WTC11 (cell line): ENCODE measurements at regions not wholly inside any gene's neighbourhood (a gene's known extent, or its start where the extent isn't known, plus 50 kb on each side); places are given as distances from the start of the nearest gene placed in this dataset.

Experiments
- ATAC-seq: fragments of 200-7000 bp; cut with Tn5 transposase; 2 replicates; pipeline ENCODE4 v1.10.0; 2021; ENCODE audit warnings: mild to moderate bottlenecking, moderate library complexity
- CTCF ChIA-PET: fragments of 300-600 bp; sonication (Branson Sonifier 250); formaldehyde crosslinking; loops from one replicate; lab custom pipeline; 2021; ENCODE audit warnings: antibody characterized with exemption; lab: Charles Lee
- POLR2A ChIA-PET: fragments of 350-600 bp; sonication (Branson Sonifier 250); formaldehyde crosslinking; loops from one replicate; lab custom pipeline; 2021; ENCODE audit warnings: antibody characterized with exemption; lab: Charles Lee
- DNase-seq: peaks from one replicate; pipeline ENCODE4 v3.0.0; 2021; ENCODE audit warnings: low spot score
- H3K27ac Mint-ChIP-seq: 2 replicates; pipeline ENCODE4 v1.8.0; 2021; ENCODE audit warnings: mixed read lengths
- H3K27me3 Mint-ChIP-seq: 2 replicates; pipeline ENCODE4 v1.8.0; 2021; ENCODE audit warnings: low read depth, mild to moderate bottlenecking, moderate library complexity, mixed read lengths
- H3K36me3 Mint-ChIP-seq: 2 replicates; pipeline ENCODE4 v1.8.0; 2021; ENCODE audit warnings: mixed read lengths
- H3K4me1 Mint-ChIP-seq: 2 replicates; pipeline ENCODE4 v1.8.0; 2022; ENCODE audit warnings: mixed read lengths
- H3K4me3 Mint-ChIP-seq: 2 replicates; pipeline ENCODE4 v1.8.0; 2021; ENCODE audit warnings: mild to moderate bottlenecking, moderate library complexity, mixed read lengths
- H3K9me3 Mint-ChIP-seq: 2 replicates; pipeline ENCODE4 v1.8.0; 2021; ENCODE audit warnings: mixed read lengths
- AFF4 ChIP-seq: sonication (generic); formaldehyde crosslinking; IDR thresholded peaks from 2 replicates; pipeline ENCODE4 v1.8.1; 2023; ENCODE audit warnings: mild to moderate bottlenecking, missing genetic modification reagents, borderline replicate concordance
- ELF4 ChIP-seq: sonication (generic); formaldehyde crosslinking; IDR thresholded peaks from 2 replicates; pipeline ENCODE4 v1.8.1; 2022; ENCODE audit warnings: low read depth, mild to moderate bottlenecking, moderate library complexity, missing genetic modification reagents
- GTF2I ChIP-seq: fragments of 250-450 bp; sonication (Bioruptor Pico); conservative IDR thresholded peaks from 2 replicates; pipeline ENCODE4 v1.4.0; 2021; ENCODE audit warnings: mild to moderate bottlenecking
- MYBL2 ChIP-seq: sonication (generic); formaldehyde crosslinking; IDR thresholded peaks from 2 replicates; pipeline ENCODE4 v1.8.1; 2023; ENCODE audit warnings: mild to moderate bottlenecking, moderate library complexity, missing genetic modification reagents
- NFYB ChIP-seq: sonication (generic); formaldehyde crosslinking; conservative IDR thresholded peaks from 2 replicates; pipeline ENCODE4 v1.8.0; 2022; ENCODE audit warnings: low read depth, missing genetic modification reagents
- OVOL2 ChIP-seq: fragments of 250-450 bp; sonication (Bioruptor Pico); IDR thresholded peaks from 2 replicates; pipeline ENCODE4 v1.9.0; 2021; ENCODE audit warnings: mild to moderate bottlenecking, borderline replicate concordance
- RELA ChIP-seq: sonication (generic); formaldehyde crosslinking; IDR thresholded peaks from 2 replicates; pipeline ENCODE4 v1.8.1; 2022; ENCODE audit warnings: missing genetic modification reagents, mild to moderate bottlenecking, borderline replicate concordance
- SMAD4 ChIP-seq: sonication (generic); formaldehyde crosslinking; IDR thresholded peaks from 2 replicates; pipeline ENCODE4 v1.8.0; 2022; ENCODE audit warnings: mild to moderate bottlenecking, missing genetic modification reagents
- USF1 ChIP-seq: sonication (generic); formaldehyde crosslinking; IDR thresholded peaks from 2 replicates; pipeline ENCODE4 v1.8.0; 2022; ENCODE audit warnings: mild to moderate bottlenecking, missing genetic modification reagents
- ZBTB21 ChIP-seq: sonication (generic); formaldehyde crosslinking; IDR thresholded peaks from 2 replicates; pipeline ENCODE4 v1.8.1; 2023; ENCODE audit warnings: mild to moderate bottlenecking, missing genetic modification reagents, borderline replicate concordance
- ZNF396 ChIP-seq: fragments of 250-450 bp; sonication (Bioruptor Pico); IDR thresholded peaks from 2 replicates; pipeline ENCODE4 v1.8.0; 2021; ENCODE audit warnings: mild to moderate bottlenecking, moderate library complexity, borderline replicate concordance
- ZNF423 ChIP-seq: fragments of 250-450 bp; sonication (Bioruptor Pico); IDR thresholded peaks from 2 replicates; pipeline ENCODE4 v2.1.2; 2022; ENCODE audit warnings: mild to moderate bottlenecking, moderate library complexity
- TF ChIP-seq, protein P1 (sequence below): sonication (generic); formaldehyde crosslinking; IDR thresholded peaks from 2 replicates; pipeline ENCODE4 v1.8.1; 2022; ENCODE audit warnings: mild to moderate bottlenecking, missing genetic modification reagents, moderate library complexity, borderline replicate concordance
- TF ChIP-seq, protein P2 (sequence below): sonication (generic); formaldehyde crosslinking; IDR thresholded peaks from 2 replicates; pipeline ENCODE4 v1.8.0; 2022; ENCODE audit warnings: mild to moderate bottlenecking, missing genetic modification reagents
- TF ChIP-seq, protein P3 (sequence below): sonication (generic); formaldehyde crosslinking; IDR thresholded peaks from 2 replicates; pipeline ENCODE4 v1.8.1; 2022; ENCODE audit warnings: missing genetic modification reagents, borderline replicate concordance

DNA sequence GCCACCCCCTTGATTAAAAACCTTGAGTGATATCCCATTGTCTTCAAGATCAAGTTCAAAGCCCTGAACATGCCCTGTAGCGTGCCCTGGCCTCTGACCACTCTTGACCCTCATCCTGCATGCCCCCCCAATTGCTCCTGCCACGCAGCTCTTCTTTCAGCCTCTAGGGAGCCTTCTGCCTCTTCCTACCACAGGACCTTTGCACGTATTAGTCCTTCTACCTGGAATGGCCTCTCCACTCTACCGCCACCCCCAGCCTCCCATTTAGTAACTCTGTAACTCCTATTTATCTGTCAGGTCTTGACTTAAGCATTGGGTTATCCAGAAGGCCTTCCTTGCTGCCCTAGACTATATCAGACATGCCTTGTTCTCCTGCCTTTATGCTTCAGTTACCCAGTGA, 203.6 kb downstream of the TRIM29 start:
- TF ChIP-seq RELA (CRISPR knock-in tag): no peak
- peak; percentile 92 for TF ChIP-seq GTF2I (CRISPR knock-in tag)
- no peak overlapping the region for H3K27ac Mint-ChIP-seq
- H3K36me3 Mint-ChIP-seq: no peaks in the 10 kb centered on the region
- peaks cover 40% of the 10 kb centered on the region for H3K4me1 Mint-ChIP-seq
- POLR2A ChIA-PET: no interaction called here
- CTCF ChIA-PET: interaction anchor here (1.2 to 1.5 kb wide), 2 partner anchors 174 to 252 kb away, joined by 3 to 6 read pairs; no protein-coding TSS in a partner anchor
- peaks cover 9% of the 10 kb centered on the region for H3K27me3 Mint-ChIP-seq
- ATAC-seq: no peak
- peaks cover 12% of the 10 kb centered on the region for H3K9me3 Mint-ChIP-seq
- no peak overlapping the region for H3K4me3 Mint-ChIP-seq
- DNase-seq: no peak

GRCh38 chr11:119933584-119933983, 204.3 kb downstream of the TRIM29 start:
- no peak for DNase-seq
- no peak overlapping the region for H3K4me3 Mint-ChIP-seq
- 0 out of 2 replicates have a peak, but pooled peaks have one; percentile 27 for TF ChIP-seq ZNF423 (CRISPR knock-in tag)
- no peak for TF ChIP-seq GTF2I (CRISPR knock-in tag)
- H3K9me3 Mint-ChIP-seq: peaks cover 12% of the 10 kb centered on the region
- H3K27me3 Mint-ChIP-seq: peaks cover 9% of the 10 kb centered on the region
- ChIA-PET POLR2A (no interaction called here), CTCF (no interaction called here)
- no peak overlapping the region for H3K27ac Mint-ChIP-seq
- no peak for ATAC-seq
- H3K4me1 Mint-ChIP-seq: peaks cover 38% of the 10 kb centered on the region
- H3K36me3 Mint-ChIP-seq: no peaks in the 10 kb centered on the region

- ChIA-PET POLR2A (no interaction called here), CTCF (no interaction called here)
- TF ChIP-seq MYBL2 (CRISPR knock-in tag) (no peak), USF1 (no peak), AFF4 (CRISPR knock-in tag) (no peak), OVOL2 (no peak), SMAD4 (CRISPR knock-in tag) (no peak), ELF4 (CRISPR knock-in tag) (no peak), ZBTB21 (CRISPR knock-in tag) (no peak), ZNF396 (no peak), NFYB (CRISPR knock-in tag) (no peak)
- TF ChIP-seq, protein P1, sequence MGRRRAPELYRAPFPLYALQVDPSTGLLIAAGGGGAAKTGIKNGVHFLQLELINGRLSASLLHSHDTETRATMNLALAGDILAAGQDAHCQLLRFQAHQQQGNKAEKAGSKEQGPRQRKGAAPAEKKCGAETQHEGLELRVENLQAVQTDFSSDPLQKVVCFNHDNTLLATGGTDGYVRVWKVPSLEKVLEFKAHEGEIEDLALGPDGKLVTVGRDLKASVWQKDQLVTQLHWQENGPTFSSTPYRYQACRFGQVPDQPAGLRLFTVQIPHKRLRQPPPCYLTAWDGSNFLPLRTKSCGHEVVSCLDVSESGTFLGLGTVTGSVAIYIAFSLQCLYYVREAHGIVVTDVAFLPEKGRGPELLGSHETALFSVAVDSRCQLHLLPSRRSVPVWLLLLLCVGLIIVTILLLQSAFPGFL: no peak
- TF ChIP-seq, protein P2, sequence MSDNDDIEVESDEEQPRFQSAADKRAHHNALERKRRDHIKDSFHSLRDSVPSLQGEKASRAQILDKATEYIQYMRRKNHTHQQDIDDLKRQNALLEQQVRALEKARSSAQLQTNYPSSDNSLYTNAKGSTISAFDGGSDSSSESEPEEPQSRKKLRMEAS (CRISPR knock-in tag): no peak
- TF ChIP-seq, protein P3, sequence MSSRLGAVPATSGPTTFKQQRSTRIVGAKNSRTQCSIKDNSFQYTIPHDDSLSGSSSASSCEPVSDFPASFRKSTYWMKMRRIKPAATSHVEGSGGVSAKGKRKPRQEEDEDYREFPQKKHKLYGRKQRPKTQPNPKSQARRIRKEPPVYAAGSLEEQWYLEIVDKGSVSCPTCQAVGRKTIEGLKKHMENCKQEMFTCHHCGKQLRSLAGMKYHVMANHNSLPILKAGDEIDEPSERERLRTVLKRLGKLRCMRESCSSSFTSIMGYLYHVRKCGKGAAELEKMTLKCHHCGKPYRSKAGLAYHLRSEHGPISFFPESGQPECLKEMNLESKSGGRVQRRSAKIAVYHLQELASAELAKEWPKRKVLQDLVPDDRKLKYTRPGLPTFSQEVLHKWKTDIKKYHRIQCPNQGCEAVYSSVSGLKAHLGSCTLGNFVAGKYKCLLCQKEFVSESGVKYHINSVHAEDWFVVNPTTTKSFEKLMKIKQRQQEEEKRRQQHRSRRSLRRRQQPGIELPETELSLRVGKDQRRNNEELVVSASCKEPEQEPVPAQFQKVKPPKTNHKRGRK (CRISPR knock-in tag): no peak
- Mint-ChIP-seq H3K9me3 (peaks cover 12% of the 10 kb centered on the region), H3K27me3 (peaks cover 14% of the 10 kb centered on the region), H3K36me3 (no peaks in the 10 kb centered on the region), H3K4me3 (no peak overlapping the region), H3K27ac (no peak overlapping the region), H3K4me1 (peaks cover 36% of the 10 kb centered on the region)
- ATAC-seq (no peak), DNase-seq (no peak)
Measured at GRCh38 chr11:119932828-119933562, 204.0 kb upstream of the NECTIN1 start.
